ENCODE measurements at regions not wholly inside any gene's neighbourhood (a gene's known extent, or its start where the extent isn't known, plus 50 kb on each side); places are given as distances from the start of the nearest gene placed in this dataset.

- DNase-seq (ENCODE audit: low spot score), result no peak
These were observed 136.4 kb upstream of the COPS8 start for GRCh38 chr2:236949089-236949905.

DNA sequence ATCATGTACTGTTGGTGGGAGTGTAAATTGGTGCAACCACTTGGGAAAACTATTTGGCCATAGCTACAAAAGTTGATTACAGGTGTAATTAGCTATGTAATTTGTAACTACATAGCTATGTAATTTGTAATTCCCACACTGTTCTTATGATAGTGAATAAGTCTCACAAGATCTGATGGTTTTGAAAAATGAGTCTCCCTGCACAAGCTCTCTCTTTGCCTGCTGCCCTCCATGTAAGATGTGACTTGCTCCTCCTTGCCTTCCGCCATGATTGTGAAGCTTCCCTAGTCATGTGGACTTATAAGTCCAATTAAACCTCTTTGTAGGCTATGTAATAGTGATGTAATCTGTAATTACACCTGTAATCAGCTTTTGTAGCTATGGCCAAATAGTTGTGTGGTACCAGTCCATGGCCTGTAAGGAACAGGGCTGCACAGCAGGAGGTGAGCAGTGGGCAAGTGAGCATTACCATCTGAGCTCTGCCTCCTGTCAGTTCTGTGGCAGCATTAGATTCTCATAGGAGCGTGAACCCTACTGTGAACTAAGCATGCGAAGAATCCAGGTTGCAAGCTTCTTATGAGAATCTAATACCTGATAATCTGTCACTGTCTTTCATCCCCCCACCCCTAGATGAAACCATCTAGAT lies 133.7 kb upstream of the COPS8 start:
- no peak for DNase-seq (ENCODE audit: low spot score)

DNA sequence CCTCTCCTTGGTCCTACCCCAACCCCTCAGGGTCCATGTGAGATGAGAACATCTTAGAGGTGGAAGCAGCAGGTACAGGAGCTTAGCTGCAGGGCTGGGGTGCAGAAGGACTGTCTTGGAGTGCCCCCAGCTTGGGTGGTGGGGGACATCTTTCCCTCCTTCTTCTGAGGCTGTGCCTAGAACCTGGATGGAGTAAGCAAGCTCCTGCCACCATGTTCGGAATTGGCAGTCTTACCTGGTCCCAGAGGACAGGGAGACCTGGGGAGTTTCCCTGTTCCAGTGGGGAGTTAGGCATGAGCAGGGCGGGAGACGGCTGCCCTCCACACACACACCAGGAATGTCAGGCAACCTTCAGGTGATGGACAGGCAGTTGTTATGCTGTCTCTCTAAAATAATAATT lies 131.0 kb upstream of the COPS8 start:
- DNase-seq (ENCODE audit: low spot score), result no peak

DNA sequence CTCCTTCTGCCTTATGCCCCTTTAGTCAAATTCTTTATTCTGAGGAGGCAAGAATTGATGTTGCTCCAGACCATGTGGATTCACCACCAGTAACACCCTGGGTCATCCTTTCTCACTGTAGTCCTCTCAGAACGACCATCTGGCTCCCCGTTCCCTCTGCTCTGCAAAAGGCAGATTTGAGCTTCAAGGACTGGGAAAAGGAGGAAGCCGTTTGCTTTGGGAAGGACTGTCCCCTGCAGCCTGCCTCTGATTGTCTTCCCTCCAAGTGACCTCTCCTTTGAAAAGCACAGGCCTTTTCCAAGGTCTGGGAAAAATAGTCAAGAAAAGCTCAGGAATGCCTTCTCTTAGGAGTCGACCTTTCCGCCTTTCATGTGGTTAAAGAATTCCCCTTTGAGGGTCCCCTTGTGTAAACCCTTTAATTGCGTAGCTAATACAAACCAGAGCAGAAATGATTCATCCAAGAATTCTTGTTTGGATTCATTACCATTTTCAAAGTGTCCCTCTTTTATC lies 130.1 kb upstream of the COPS8 start:
- DNase-seq (ENCODE audit: low spot score), result peak; percentile 55

DNA sequence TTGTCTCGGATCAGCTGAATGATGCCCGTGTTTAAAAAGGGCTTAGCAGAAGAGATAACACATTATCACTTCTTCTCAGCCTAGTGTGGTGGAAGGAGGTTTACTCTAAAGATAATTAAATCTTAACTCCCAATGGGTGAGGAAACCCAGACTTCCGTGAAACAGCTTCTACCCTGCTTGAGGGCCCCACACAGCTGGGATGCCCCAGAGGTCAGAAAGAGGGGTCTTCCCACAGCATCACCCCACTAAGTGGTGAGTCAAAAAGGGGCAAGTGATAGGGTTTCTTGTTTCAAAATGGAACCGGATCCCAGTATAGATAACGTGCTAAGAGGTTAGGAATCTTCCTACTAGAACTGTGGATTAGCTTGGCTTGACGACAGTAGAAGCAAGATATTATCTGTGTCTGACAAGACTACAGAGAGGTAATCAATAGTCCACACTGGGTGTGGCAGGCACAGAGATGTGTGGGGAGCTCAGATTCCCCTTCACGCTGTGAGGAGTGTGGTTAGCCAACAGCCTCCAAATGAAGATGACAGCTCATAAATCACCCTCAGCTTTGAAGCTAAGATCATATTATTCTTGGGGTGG lies 129.6 kb upstream of the COPS8 start:
- no peak for DNase-seq (ENCODE audit: low spot score)

DNA sequence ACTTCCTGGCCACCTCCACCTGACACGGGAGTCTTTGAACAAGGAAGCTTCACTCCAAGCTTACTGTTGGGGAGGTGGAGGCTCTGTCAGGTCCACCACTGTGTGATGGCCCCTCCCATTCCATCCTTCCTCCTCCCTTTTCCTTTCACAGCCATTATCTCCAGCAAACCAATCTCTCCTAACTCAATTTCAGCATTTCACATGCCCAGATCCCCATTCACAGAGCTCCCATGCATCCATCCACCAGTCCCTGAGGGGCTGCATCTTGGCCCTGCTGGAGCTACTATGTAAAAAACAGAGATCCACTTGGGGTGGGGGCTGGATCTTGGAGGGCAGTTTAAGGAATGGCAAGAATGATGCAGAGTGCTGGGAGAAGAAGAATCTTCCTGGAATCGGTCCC lies 129.0 kb upstream of the COPS8 start:
- DNase-seq (ENCODE audit: low spot score), result no peak

DNA sequence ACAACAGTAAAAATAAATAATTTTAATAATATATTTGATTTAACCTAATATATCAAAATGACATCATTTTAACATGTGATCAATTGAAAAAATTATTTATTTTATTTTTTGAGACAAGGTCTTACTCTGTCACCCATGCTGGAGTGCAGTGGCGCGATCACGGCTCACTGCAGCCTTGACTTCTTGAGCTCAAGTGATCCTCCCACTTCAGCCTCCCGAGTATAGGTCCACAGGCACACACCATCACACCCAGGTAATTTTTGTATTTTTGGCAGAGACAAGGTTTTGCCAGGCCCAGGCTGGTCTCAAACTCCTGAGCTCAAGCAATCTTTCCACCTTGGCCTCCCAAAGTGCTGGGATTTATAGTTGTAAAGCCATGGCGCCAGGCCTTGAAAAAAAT lies 126.7 kb upstream of the COPS8 start:
- no peak for DNase-seq (ENCODE audit: low spot score)

GRCh38 chr2:236959876-236960275 lies 125.8 kb upstream of the COPS8 start:
- no peak for DNase-seq (ENCODE audit: low spot score)

GRCh38 chr2:236960531-236960930 lies 125.2 kb upstream of the COPS8 start:
- DNase-seq (ENCODE audit: low spot score), result no peak

DNA sequence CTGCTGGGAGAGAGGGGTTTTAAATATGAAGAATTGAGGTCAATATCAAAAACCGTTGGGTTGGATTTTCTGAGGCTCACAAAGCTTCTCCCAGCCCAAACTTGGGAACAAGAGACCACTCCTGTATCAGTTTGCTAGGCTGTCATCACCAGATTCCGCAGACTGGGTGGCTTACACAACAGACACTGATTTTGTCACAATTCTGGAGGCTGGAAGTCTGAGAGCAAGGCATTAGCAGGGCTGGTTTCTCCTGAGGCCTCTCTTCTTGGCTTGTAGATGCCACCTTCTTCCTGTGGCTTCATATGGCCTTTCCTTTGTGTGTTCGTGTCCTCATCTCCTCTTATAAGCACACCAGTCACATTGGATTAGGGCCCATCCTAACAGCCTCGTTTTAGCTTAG lies 122.9 kb upstream of the COPS8 start:
- no peak for DNase-seq (ENCODE audit: low spot score)

DNA sequence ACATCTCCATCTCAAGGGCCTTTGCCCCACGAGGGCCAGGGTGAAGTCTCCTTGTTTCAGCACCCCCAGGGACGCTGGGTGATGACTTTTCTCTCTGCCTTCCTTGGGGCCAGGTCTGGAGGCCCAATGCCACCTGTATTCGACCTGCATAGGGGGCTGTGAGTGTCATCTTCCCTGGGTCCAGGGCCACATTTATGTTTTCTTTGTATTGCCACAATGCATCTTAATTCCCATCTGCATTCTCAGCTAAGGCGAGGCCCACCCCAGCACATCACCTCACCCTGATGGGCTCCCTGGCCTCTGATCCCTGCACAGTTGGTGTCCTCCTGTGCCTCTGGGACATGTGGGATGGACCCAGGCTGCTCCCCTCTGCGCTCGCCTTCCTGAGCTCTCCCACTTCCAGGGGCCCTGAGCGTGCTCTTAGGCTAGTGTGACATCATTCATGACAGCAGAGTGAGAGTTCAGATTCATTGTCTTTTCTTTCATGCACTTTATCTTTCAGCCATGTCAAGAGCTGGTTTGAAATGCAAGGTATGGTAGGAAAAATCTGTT lies 122.0 kb upstream of the COPS8 start:
- DNase-seq (ENCODE audit: low spot score), result no peak

- DNase-seq (ENCODE audit: low spot score), result no peak
These were observed 121.4 kb upstream of the COPS8 start for GRCh38 chr2:236964291-236964690.

GRCh38 chr2:236965021-236965840 lies 120.5 kb upstream of the COPS8 start:
- no peak for DNase-seq (ENCODE audit: low spot score)

DNA sequence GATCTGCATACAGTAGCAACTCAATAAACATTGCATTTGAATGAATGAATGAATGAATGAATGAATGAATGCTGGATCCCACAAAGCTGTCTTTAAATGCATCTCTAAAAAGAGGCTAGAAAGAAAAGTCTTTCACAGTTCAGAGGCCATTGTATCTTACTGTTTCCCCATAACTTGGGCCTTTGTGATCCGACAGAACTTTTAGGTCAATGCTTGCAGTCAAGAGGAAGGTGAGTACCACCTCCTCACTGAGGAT lies 119.9 kb upstream of the COPS8 start:
- no peak for DNase-seq (ENCODE audit: low spot score)

- no peak for DNase-seq (ENCODE audit: low spot score)
These were observed 118.2 kb upstream of the COPS8 start for GRCh38 chr2:236967499-236967783.

DNA sequence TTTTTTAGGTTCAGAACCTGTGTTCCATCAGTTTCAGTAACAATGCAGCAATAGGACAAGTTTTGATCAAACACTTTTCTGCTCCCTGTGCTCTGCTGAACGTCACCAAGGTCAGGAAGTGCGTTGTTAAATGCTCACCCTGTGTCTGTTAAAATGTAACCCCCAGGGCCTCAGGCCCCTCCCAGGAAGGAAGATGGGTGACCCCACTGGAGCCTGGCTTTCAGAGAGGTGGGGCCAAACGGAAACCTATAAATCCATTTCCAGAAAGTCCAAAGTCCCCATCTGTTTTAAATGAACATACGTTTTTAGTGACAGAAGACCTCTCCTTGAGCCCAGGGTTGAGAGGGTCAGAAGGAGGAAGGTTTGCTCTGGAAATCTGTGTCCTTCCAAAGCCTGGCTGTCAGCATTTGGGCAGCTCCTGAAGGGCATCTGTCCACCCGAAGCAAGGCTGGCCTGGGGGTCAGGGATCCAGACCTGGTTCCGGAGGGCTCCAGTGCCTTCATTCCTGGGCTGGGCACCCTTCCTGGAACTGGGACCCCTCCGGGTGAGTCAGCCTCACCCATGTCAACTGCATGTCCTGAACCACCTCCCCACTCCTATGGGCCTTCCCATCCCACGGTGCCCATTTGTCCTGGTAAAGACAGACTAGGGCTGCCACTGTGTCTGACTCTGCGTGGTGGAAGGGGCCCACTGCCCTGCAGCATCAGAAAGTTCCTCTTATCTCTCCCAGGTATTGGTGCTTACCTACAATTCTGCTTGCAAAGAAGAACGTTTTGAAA lies 117.4 kb upstream of the COPS8 start:
- no peak for DNase-seq (ENCODE audit: low spot score)

DNA sequence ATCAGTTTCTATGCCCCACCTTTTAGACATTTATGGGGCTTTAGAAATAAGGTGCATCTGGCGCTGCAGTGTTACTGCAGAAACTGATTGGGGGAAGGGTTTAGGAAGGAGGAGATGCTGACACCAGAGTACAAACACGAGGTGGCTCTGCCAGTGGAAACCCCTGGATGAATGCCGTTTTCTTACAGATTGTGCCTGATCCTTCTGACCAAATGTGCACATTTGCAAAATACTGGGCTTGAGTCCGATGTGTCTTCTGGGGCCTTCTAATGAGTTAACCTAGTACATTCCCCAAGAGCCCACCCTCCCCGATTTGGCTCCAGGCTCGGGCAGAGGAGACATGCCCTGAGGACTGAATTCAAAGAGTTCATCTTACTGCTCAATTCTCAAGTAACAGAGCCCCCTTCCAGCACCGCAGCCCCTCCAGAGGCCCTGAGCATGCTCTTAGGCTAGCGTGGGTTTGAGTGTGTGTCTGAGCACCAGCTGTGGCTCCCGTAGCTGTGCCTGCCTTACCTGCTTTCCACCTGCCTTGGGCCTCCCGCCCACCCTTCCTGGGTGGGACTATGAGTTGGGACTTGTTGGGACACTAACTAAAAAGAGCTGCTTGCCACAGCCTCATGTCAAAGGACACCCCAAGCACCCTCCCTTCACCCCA lies 116.7 kb upstream of the COPS8 start:
- DNase-seq (ENCODE audit: low spot score), result no peak

GRCh38 chr2:236969767-236970655 lies 115.7 kb upstream of the COPS8 start:
- DNase-seq (ENCODE audit: low spot score), result no peak

DNA sequence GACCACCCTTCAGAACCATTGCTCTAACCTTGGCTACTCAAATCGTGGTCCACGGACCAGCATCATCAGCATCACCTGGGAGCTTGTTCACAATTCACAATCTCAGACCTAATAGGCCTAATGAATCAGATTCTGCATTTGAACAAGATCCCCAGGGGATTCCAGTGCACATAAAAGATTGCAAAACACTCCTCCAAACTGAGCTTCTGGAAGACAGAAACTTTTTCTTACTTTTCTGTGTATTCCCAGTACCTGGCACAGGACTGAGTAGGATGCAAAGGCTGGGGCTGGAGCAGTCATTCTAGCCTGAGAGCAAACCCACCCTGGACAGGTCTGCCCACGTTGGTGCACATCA lies 115.1 kb upstream of the COPS8 start:
- DNase-seq (ENCODE audit: low spot score), result no peak

Measured in umbilical cord (tissue), 1 donor.